Loucy (cell line): ENCODE measurements at regions not wholly inside any gene's neighbourhood (a gene's known extent, or its start where the extent isn't known, plus 50 kb on each side); places are given as distances from the start of the nearest gene placed in this dataset.

Experiments used
- CTCF ChIP-seq: fragments of 200-600 bp; sonication (generic); conservative IDR thresholded peaks from 2 replicates; pipeline ENCODE4 v1.5.1; 2014; ENCODE audit warnings: mild to moderate bottlenecking, antibody characterized with exemption, low read length
- EZH2phosphoT487 ChIP-seq: fragments of 200-600 bp; IDR thresholded peaks from 2 replicates; pipeline ENCODE4 v1.6.1; 2018; ENCODE audit warnings: antibody characterized with exemption, mild to moderate bottlenecking, moderate library complexity, borderline replicate concordance

- TF ChIP-seq CTCF: no peak
- TF ChIP-seq EZH2phosphoT487: no peak
These were observed 101.5 kb upstream of the RUNX3 start for GRCh38 chr1:25031601-25031965.
